NT2/D1 (cell line): ENCODE measurements at regions not wholly inside any gene's neighbourhood (a gene's known extent, or its start where the extent isn't known, plus 50 kb on each side); places are given as distances from the start of the nearest gene placed in this dataset.

Experiments used
- DNase-seq: peaks from one replicate; pipeline ENCODE4 v3.0.0-alpha.2; 2011; ENCODE audit warnings: low read depth, low spot score
- H3K27me3 ChIP-seq: 2 replicates; pipeline ENCODE4 v1.6.0; 2011; ENCODE audit warnings: mild to moderate bottlenecking; ENCODE audit not compliant: insufficient read length, insufficient read depth
- H3K36me3 ChIP-seq: 2 replicates; pipeline ENCODE4 v1.6.1; 2011; ENCODE audit warnings: mild to moderate bottlenecking, low read length, mixed read lengths; ENCODE audit not compliant: insufficient read depth, insufficient read length
- H3K4me1 ChIP-seq: 2 replicates; pipeline ENCODE4 v1.5.1; 2011; ENCODE audit not compliant: insufficient read depth, insufficient read length
- H3K4me3 ChIP-seq: 2 replicates; pipeline ENCODE4 v1.5.1; 2011; ENCODE audit warnings: low read depth; ENCODE audit not compliant: insufficient read length
- H3K9ac ChIP-seq: 2 replicates; pipeline ENCODE4 v1.6.0; 2011; ENCODE audit warnings: low read depth; ENCODE audit not compliant: insufficient read length
- H3K9me3 ChIP-seq: 2 replicates; pipeline ENCODE4 v1.5.1; 2011; ENCODE audit warnings: mild to moderate bottlenecking, low read length; ENCODE audit not compliant: insufficient read depth
- SUZ12 ChIP-seq: IDR thresholded peaks from 2 replicates; pipeline ENCODE4 v1.6.1; 2011; ENCODE audit not compliant: insufficient read length, insufficient read depth; ENCODE audit errors: extremely low read depth
- YY1 ChIP-seq: IDR thresholded peaks from 2 replicates; pipeline ENCODE4 v1.6.1; 2011; ENCODE audit not compliant: insufficient read length, insufficient read depth
- ZNF274 ChIP-seq: IDR thresholded peaks from 2 replicates; pipeline ENCODE4 v1.6.1; 2011; ENCODE audit warnings: mild to moderate bottlenecking, low read depth, low read length

- DNase-seq = no peak
- Histone ChIP-seq H3K36me3 (no peaks in the 10 kb centered on the region), H3K9ac (no peak overlapping the region), H3K4me1 (no peaks in the 10 kb centered on the region), H3K4me3 (no peak overlapping the region), H3K27me3 (no peaks in the 10 kb centered on the region), H3K9me3 (peaks cover 14% of the 10 kb centered on the region; the same call in 1 of the 2 replicates)
- TF ChIP-seq SUZ12 = no peak
- no peak for TF ChIP-seq ZNF274
- TF ChIP-seq YY1 = no peak
These were observed 217.1 kb upstream of the DLGAP1 start for GRCh38 chr18:4672162-4672561.

DNA sequence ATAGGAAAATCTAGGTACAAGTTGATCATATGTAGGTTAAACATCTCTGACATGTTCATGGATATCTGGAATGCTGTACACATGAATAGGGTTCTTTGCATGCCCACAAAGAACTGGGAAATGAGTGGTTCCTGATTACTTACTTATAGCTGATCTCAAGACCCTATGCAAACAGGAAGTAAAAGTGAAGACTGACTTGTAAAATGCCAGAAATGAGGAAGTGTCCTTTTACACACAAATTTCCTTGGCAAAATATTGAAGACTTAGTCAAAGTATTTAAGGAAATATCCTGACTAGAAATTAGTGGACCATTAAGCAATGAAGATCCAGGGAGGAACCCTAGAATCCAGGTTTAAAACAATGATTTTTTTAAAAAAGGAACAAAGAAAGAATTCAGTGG, 203.7 kb upstream of the DLGAP1 start:
- no peak for DNase-seq
- no peak overlapping the region for H3K4me3 ChIP-seq
- no peak for TF ChIP-seq YY1
- TF ChIP-seq SUZ12 = no peak
- no peak for TF ChIP-seq ZNF274
- no peak overlapping the region for H3K9ac ChIP-seq
- no peaks in the 10 kb centered on the region for H3K36me3 ChIP-seq
- H3K4me1 ChIP-seq = no peaks in the 10 kb centered on the region
- H3K9me3 ChIP-seq = no peaks in the 10 kb centered on the region
- no peaks in the 10 kb centered on the region for H3K27me3 ChIP-seq

DNA sequence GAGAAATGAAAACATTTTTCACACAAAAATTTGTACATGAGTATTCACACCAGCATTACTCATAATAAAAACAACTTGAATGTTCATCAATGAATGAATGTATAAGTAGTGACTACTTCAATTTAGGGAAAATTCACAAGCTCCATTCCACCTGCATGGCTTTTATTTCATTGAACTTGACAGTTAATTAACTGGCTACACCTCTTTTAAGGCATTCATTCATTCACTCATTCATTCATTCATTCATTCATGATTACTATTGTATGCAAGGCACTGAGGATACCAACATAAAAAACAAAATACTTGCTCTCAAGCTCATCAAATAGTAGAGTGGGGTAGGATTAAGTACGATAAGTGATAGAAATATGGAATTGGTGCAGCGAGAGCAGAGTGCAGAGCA, 198.3 kb upstream of the DLGAP1 start:
- Histone ChIP-seq H3K4me3 (no peak overlapping the region), H3K9me3 (no peaks in the 10 kb centered on the region), H3K27me3 (no peaks in the 10 kb centered on the region), H3K4me1 (no peaks in the 10 kb centered on the region), H3K9ac (no peak overlapping the region), H3K36me3 (no peaks in the 10 kb centered on the region)
- no peak for DNase-seq
- TF ChIP-seq ZNF274 (no peak), SUZ12 (no peak)

DNA sequence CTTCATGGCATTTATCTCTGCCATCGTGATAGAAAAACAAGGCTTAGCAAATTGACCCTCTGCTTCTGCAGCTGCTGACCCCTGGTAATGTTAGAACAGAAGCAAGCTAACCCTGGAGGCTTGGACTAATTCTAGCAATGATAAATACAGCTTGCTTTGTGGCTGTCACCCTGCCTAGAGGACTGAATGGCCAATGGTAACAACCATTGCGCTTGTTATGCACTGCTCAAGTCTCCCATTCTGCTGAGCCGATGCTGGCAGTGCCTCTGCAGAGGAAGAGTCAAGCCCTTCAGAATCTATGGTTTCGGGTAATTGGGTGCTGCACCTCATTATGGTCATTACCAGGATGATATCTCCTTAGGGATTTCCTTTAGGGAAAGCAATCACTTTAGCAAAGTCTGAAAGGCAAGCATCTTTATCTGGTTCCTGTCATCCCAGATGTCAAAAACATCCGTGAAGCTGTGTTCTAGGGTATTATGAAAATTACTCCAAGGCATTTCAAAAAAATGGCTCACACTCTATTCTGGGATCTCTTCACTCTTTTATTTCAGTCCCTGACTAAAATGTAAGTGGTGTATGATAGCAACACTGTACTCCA, 186.8 kb upstream of the DLGAP1 start:
- no peak for TF ChIP-seq ZNF274
- no peak for TF ChIP-seq YY1
- no peak for TF ChIP-seq SUZ12
- no peaks in the 10 kb centered on the region for H3K9me3 ChIP-seq
- no peak overlapping the region for H3K4me3 ChIP-seq
- H3K4me1 ChIP-seq = no peaks in the 10 kb centered on the region
- no peak overlapping the region for H3K9ac ChIP-seq
- no peak for DNase-seq
- H3K27me3 ChIP-seq = no peaks in the 10 kb centered on the region
- H3K36me3 ChIP-seq = no peaks in the 10 kb centered on the region

DNA sequence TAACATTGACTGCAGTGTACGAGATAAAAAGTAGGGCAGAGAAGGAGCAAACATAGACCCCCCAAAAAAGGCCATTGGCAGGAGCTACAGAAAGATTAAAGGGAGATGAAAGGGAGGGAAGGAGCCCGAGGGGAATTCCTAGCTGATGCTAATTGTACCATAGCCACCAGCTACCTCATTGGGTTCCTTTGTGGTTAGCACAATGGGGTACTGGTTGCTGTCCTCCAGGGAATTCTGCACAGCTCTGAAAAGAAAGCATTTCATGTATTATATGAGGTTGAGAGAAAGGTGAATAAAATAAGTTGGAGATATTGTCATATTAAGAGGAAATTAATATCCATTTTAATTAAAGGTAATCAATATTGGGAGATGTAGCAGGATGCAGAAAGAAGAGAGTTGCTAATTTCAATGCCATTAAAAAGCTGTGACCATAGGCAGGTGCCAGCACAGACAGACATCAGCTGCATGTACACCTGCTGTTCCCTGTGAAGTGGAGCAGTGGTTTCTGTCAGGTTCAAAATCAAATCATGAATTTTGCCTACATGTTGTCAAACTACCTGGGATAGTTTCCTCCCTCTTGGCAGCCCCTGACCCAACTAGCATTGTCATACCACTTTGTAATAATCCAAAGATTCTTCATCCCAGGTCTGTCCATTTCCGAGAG, 185.4 kb upstream of the DLGAP1 start:
- no peaks in the 10 kb centered on the region for H3K9me3 ChIP-seq
- H3K27me3 ChIP-seq = no peaks in the 10 kb centered on the region
- TF ChIP-seq ZNF274 (no peak), YY1 (no peak), SUZ12 (no peak)
- no peaks in the 10 kb centered on the region for H3K4me1 ChIP-seq
- H3K4me3 ChIP-seq = no peak overlapping the region
- no peak for DNase-seq
- H3K36me3 ChIP-seq = no peaks in the 10 kb centered on the region
- no peak overlapping the region for H3K9ac ChIP-seq

GRCh38 chr18:4639628-4640310, 184.7 kb upstream of the DLGAP1 start:
- no peaks in the 10 kb centered on the region for H3K36me3 ChIP-seq
- H3K4me3 ChIP-seq = no peak overlapping the region
- TF ChIP-seq YY1 (no peak), SUZ12 (no peak), ZNF274 (no peak)

GRCh38 chr18:4638680-4639079, 183.6 kb upstream of the DLGAP1 start:
- Histone ChIP-seq H3K4me3 (no peak overlapping the region), H3K36me3 (no peaks in the 10 kb centered on the region), H3K27me3 (no peaks in the 10 kb centered on the region), H3K4me1 (no peaks in the 10 kb centered on the region), H3K9me3 (no peaks in the 10 kb centered on the region), H3K9ac (no peak overlapping the region)
- no peak for DNase-seq
- TF ChIP-seq YY1 (no peak), ZNF274 (no peak), SUZ12 (no peak)

More at GRCh38 chr18:4639628-4640310, 184.7 kb upstream of the DLGAP1 start:
- Histone ChIP-seq H3K4me1 (no peaks in the 10 kb centered on the region), H3K27me3 (no peaks in the 10 kb centered on the region), H3K9me3 (no peaks in the 10 kb centered on the region), H3K9ac (no peak overlapping the region)
- no peak for DNase-seq
